Erythroblast (primary cell): ENCODE measurements at regions not wholly inside any gene's neighbourhood (a gene's known extent, or its start where the extent isn't known, plus 50 kb on each side); places are given as distances from the start of the nearest gene placed in this dataset.

Source experiments
- GATA1 ChIP-seq: IDR thresholded peaks from 2 replicates; pipeline ENCODE4 v1.6.1; 2011; ENCODE audit warnings: low read depth, mild to moderate bottlenecking, control low read depth, low read length, moderate library complexity
- POLR2A ChIP-seq: IDR thresholded peaks from 2 replicates; pipeline ENCODE4 v1.6.1; 2011; ENCODE audit warnings: mild to moderate bottlenecking, low read length

DNA sequence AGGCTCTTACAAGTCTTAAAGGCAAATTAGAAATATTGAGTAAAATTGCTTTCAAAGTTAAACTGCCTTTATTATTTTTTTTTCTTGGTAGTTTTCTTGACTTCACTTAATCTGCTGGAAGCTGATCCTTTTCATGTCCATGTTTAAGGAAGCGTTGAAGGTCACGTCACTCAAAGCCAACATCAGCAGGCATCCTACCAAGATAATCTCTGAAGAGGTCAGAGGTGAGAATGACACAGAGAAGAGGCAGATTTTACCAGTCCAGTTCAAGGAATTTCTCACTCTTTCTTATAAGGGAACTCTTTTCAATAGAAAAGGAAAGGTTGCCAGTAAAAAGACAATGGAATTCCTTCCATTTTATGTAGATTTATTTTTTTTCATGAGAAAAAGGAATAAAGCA is 259.8 kb downstream of the ANXA1 start:
- TF ChIP-seq POLR2A (no peak), GATA1 (no peak)
